H1 (cell line): ENCODE measurements at regions not wholly inside any gene's neighbourhood (a gene's known extent, or its start where the extent isn't known, plus 50 kb on each side); places are given as distances from the start of the nearest gene placed in this dataset.

Source experiments
- CHD7 ChIP-seq: fragments of 300-600 bp; sonication (generic); IDR thresholded peaks from 2 replicates; pipeline ENCODE4 v1.7.1; 2012; ENCODE audit warnings: low read length, moderate library complexity, mild to moderate bottlenecking, inconsistent platforms; ENCODE audit not compliant: insufficient replicate concordance
- SP4 ChIP-seq: IDR thresholded peaks from 2 replicates; pipeline ENCODE4 v1.6.1; 2012; ENCODE audit warnings: low read length, inconsistent platforms

DNA sequence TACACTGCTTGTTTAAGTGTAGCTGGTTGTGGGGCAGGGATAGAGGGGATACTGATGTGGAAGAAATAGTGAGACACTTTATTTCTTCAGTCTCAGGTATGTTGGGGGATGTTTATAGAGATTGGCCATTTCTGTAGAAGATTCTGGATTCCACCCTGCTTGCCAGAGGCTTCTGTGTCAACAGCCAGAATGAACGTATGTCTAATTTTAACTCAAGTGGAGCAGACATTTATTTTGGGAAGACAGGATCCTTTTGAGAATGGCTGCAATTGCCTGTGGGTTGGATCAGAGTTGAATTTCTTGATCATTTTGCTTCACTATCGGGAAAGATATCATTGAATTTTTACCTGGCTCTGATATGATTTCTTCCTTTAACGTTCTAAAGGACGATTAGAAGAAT is 465.6 kb upstream of the SLC14A2 start (continued):
- TF ChIP-seq CHD7 (no peak), SP4 (no peak)
